GM19467 (cell line): ENCODE measurements at regions not wholly inside any gene's neighbourhood (a gene's known extent, or its start where the extent isn't known, plus 50 kb on each side); places are given as distances from the start of the nearest gene placed in this dataset.
"Not testable (repeated sequence)": the region's sequence is repeated elsewhere in the genome, so short reads cannot be mapped to it uniquely, and the experiment has no call there.

ENCODE experiments used
- ATAC-seq: cut with Tn5 transposase; IDR thresholded peaks from one replicate; pipeline ENCODE4 v1.9.1; 2021; ENCODE audit warnings: mild to moderate bottlenecking, moderate library complexity; ENCODE audit not compliant: unreplicated experiment

DNA sequence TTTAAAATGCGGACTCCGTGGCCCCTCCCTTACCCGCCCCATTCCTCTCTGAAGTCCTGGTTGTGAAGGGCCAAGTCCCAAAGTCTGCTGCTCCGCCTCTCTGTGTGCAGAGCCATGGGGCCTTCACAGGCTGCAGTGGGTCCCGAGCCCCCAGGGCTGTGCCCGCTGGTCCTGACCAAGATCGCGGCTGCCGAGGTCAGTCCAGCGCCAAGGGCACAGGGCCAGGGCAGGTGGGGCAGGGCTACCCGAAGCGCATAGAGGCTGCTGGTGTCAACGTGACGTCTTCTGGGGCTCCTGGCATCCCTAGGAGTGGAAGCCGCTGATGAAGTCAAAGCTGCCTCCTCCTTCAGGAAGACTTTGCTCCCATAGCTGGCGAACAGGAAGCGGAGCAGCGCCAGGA lies 858.8 kb downstream of the TUBA3C start:
- not testable (repeated sequence) for ATAC-seq

DNA sequence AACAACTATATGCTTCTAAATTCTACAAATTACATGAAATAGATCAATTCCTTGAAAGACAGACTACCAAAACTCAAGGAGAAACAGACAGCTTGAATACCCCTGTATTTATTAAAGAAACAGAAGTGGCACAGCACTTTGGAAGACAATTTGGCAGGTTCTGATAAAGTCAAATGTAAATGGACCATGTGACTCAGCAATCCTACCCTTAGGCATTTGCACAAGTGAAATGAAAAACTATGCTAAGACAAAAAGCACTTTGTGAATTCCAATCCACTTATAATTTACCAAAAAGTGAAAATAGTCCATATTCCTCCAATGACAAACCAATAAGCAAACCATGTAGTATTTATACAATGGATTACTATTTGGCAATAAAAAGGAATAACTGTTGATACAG lies 862.0 kb downstream of the TUBA3C start:
- ATAC-seq: not testable (repeated sequence)

DNA sequence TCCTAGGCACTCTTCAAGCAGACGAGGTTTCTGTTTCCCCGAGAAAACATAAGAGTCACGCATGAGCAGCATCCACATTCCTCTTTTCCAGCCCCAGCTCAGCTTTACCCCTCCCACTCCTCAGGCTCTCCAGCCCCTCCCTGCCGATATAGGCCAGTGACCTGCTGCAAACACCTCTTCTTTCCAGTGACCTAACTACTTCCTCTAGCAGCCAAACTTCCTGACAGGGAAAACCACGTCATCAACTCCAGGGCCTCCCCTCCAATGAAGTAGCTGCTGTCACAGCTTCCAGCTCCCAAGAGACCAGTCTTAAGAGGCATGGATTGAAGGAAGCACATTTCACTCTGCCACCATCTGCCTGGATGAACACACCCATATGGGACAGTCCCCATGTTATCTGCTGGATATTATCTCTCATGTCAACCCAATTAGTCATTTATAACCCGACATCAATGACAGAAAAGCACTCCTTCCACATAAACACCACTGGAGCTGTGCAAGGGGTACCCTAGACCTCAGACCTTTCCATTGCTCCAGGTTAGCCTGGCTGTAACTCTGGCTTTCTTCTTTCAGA lies 878.3 kb downstream of the TUBA3C start:
- ATAC-seq: not testable (repeated sequence)

DNA sequence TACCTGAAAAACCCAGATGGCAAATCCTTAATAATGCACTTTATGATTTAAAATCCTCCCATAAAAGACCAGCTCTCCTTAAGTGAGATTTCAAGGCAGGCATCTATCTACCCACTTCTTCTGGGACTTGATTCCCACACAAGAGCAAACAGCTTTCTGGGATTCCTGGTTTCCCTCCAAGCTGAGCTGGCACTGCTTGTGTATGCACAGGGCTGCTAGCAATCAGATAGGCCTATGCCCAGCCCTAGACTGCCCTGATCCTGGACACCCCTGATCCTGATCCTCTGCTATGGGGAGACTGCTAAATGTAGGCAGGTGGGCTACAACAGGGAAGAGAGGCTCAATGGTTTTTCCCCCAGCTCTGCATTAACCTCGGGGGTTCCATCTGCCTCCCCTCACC lies 880.7 kb downstream of the TUBA3C start:
- not testable (repeated sequence) for ATAC-seq

DNA sequence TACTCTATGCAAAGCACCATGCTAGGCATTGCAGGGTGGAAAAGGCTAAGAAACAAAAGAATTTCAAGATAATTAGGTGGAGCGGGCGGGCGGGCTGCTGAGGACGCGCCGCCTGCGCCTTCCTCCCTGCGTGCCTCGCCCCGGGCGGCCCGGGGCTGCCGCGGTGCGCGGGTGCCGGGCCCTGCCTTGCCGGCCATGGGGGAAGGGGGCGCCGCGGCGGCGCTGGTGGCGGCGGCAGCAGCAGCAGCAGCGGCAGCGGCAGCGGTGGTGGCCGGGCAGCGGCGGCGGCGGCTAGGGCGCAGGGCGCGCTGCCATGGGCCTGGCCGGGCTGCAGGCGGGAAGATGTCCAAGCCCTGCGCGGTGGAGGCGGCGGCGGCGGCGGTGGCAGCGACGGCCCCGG lies 884.3 kb downstream of the TUBA3C start:
- not testable (repeated sequence) for ATAC-seq

DNA sequence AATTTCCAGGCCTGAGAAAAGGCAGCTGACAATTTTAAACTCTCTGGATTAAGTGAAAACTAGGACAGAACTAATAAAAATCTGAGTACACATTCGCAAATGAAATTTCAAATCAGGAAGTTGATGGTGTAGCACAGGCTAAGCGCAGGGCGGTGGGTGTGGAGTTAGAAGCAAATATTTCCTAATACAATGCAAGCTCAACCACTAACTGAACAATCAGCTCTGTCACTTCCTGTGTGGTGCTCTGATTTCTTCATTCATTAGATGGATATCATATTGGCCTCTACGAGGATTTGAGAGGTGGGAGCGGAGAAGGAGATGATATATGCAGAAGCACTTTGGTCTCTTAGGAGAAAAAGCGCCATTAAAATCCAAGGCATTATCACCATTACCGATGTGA lies 885.0 kb downstream of the TUBA3C start:
- not testable (repeated sequence) for ATAC-seq

DNA sequence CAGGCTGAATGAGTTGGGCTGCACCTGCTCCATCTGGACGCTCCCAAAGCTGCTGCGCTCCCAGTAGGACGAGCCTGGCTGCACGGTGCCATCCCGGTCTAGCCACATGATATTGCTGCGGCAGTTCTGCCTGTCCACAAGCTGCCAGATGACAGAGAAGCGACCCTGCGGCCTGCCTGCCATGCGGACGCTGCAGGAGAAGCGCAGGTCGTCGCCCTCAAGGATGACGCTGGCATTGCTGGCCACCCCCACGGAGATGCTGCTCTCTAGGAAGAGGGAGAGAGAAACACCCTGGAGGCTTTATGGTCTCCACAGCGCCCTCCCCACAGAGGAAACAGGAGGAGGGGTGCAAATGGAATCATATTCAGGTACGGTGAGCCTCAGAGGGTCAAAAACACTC lies 887.3 kb downstream of the TUBA3C start:
- not testable (repeated sequence) for ATAC-seq

DNA sequence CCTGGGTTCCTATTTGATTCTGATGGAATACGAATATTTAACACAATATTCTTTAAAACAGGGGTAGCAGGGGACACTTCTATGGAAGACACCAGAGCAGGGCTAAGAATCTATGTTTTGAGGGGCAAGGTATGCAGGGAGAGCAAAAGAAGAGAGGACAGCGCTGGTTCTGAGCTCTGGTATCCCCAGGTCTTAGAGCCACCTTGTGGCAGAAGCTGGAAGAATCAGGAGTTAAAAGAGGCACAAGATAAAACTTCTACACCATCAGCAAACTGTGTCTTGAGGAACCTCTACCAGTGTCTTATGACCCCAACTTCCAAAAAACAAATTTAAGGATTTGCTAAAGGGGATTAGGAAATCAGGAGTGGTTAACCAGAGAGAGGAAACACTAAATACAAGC lies 894.8 kb downstream of the TUBA3C start:
- ATAC-seq: not testable (repeated sequence)

DNA sequence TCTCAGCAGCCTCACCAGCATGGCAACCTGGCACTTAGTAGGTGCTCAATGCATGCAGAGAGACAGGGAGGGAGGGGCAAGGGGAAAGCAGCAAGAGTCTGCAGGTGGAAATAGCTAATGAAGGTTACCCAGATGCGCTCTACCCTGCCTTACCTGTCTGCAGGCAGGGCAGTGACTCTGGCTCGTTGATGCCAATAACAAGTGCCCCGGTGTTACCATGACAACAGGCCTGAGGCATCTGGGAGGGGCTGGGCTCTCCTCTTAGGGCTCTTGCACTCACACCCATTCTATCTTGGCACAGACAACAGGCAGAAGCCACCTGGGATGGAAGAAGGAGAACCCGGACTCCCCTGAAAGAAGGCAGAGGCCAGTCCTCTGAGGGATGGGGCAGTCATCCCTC lies 896.0 kb downstream of the TUBA3C start:
- ATAC-seq: not testable (repeated sequence)

DNA sequence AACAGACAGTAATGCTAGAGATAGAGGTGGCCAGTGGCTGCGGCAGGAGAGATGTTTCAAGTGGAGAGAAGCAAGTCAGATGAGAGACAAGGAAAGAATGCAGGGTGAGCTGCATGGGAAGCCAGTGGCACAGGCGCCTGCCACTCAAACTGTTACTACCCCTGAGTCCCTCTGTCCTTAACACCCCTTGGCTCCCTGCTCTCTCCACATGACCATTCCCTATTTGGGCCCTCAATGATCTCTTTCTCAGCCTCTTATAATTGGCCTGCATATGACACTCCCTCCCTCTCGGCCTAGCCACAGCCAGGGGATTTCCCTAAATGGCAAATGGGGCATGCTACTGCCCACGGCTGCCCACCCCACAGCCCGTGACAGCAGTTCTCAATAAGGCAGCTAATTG lies 897.6 kb downstream of the TUBA3C start:
- not testable (repeated sequence) for ATAC-seq

DNA sequence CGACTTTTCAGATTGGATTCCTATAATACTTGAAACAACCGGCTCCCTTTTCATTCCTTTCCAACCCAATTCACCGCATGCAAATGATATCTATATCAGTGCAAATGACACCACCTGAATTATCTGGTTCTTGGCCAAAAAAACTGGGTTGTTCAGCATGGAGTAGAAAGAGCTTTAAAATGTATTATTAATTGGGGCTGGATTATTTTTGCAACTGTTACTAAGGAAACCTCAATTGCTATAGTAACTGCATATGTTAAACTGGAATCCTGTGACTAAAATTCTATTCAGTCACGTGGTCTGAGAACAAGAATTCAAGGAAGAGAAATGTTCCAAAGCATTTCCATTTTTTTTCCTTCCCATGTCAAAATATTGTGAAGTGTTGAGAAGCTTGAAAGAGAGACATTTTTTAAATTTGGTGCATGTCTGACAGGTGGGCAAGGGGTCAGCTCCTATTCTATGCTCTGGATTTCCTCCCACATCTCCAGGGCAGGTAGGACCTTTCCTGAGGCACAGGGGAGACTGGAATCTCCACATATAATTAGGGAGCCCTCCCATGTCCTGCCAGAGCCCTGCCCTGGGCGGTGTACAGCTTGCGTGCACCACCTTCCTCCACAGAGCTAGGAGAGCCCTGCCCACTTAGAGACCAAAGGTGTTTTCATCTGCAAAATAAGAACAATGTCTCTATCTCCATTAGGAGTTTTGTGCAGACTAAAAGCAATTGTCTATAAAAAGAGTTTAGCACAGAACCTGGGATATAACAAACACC lies 899.6 kb downstream of the TUBA3C start:
- ATAC-seq: not testable (repeated sequence)

DNA sequence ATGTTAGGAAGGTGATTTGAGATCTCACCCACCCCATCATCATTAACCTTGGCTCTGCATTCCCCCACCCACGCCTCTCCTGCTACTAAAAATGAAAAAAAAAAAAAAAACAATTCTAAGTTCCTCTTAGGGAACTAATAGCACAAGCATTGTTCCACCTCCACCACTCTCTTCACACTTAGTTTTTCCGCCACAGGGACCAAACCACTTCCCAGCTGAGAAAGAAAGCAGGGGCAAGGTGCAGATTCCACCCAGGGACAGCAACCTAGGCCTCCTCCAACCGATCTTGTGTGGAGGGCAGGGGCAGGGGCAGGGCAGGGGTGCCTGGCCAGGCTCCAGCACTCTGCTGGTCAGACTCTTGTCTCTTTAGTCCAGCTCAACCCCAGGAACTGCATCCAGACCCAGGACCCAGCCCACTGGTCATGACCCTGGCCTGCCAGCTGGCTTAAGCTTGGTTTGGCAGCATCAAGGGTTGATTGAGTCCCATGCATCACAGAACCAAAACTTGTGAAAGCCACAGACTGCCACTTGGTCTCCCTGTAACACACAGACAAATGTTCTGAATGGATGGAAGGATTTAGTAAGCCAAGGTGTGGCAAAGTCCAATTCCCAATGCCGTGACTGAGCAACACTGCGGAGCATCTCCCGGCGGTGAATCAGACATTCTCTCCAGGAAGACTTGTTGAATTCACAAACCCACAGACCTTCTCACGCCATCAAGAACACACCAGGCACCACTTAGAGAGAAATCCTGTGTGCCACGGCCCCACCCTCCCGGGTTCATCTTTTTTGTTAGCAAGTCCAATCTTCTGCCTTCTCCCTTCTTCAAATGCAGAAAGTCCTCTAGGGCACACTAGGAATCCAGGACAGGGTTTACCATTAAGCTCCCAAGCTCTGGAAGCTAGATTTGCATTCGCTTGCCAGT lies 900.5 kb downstream of the TUBA3C start:
- not testable (repeated sequence) for ATAC-seq

DNA sequence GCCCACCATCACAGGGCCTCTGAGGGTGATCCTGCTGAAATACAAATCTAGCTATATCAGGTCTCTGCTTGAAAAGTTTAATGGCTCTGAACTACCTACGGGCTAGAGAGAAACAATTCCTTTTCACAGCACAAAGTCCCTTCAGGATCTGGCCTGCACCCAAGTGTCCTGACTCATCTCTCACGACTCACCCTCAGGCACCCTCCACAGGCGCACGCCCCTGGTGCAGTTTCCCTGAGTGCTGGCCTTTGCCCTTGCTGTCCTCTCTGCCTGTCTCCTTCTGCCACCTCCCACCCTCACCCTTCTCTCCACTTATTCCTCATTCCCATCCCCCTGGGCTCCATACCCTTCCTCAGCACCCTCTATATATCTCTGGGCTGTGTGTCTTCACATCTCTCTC lies 901.7 kb downstream of the TUBA3C start:
- not testable (repeated sequence) for ATAC-seq

DNA sequence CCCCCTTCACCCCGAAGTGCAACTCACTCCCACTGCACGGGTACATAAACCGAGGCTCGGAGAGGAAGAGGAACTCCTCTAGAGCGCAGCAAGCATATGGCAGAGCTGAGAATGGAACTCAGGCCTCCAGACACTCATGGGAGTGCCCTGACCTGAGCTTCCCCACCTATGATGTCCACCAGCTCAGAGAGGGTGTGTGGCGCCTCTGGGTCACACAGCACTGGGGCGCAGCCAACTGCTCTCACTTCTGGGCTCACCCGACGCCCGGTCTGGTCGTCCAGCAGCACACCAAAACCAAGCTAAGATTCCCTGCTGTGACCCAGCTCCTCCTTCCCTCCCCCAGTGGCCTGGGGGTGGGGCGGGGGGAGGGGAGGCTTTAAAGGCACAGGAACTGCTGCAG lies 904.3 kb downstream of the TUBA3C start:
- not testable (repeated sequence) for ATAC-seq

DNA sequence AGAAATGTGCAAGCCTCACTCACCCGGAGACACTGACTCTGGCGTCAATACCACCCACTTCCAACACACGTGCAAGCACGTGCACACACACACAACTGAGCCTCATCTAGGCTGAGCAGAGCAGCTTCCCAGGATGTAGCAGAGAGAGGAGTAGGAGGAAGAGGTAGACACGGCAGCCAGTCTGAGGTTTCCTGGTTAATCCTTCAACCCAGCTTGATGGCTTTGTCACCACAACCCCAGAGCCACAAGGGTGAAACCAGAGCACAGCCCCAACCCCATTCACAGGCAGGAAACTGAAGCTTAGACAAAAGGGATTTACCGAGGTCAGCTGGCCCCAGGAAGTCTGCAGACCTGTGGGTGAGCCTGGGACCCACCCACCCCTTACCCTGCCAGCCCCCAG lies 905.3 kb downstream of the TUBA3C start:
- not testable (repeated sequence) for ATAC-seq

DNA sequence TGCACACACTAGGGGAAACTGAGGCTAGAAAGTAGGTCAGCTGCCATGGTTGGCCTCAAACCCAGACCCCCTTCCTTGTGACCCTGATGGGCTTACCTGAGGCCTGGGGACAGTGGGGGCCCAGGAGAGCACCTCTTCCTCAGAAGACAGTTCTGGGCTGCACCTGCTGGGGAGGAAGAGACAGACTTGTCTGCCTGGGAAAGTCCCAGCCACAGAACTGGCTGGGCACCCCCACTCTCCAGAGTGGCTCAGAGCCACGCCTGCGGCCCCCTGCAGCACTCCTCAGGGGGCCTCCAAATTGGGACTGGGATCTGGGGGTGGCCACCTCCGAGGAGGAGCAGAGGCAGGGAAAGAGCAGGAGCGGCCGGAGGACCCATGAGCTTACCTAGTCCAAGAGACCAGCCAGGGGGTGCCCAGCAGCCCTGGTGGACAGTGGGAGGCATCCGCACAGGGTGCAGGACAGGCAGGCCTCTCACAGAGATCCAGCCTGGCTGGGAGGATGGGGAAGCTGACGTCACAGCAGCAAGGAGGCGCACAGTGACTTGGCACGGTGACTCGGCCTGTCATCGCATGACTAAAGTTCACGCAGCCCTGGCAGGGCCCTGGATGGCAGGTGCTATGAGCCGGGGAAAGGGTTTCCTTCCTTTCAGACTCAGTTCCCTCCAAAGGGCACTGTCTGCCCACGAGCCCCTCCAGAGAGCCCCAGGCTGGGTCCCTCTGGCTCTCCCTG lies 907.7 kb downstream of the TUBA3C start:
- not testable (repeated sequence) for ATAC-seq

DNA sequence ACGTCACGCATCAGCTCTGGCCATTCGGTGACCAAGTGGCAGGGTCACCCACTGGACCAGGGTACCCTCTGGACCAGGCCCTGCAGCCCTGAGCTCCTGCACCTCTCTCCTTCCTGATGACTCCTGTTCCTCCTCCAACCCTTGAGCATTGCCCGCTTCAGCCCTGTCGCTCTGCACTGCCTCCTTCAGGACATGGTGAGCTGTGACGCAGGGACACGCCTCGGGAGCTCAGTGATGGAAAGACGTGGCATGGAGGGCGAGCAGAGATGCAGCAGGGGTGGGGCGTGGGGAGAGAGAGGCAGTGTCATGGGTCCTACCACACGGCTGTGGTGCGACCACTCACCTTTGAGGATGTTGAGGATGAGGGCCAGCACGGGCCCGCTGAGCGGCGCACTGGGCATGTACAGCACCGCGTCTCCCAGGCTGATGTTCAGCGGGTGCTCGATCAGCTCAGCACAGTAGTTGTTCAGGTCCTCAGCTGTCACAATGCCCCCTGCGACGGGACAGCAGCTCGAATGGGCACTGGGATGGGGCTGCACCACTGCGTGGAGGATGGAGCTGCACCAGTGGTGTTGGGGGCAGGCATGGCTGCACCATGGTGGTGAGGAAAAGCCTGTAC lies 922.7 kb downstream of the TUBA3C start:
- ATAC-seq: not testable (repeated sequence)

DNA sequence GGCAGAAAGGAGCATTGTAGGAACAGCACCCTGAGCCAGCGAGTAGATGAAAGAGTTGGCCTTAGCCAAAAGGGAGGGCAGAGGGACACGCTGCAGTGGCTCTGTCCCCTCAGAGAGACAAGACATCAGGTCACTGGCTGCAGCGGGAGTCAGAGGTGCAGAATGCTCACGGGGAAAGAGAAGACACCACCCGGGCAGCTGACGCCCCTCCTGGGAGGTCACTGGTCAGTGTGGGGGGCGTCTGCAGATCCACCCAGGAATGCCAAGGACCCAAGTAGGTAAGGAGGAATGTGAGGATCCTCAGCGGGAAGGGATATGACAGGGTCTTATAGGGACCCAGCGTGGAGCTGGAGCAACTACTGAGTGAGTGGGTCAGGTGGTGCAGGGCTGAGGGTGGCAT lies 923.9 kb downstream of the TUBA3C start:
- not testable (repeated sequence) for ATAC-seq

DNA sequence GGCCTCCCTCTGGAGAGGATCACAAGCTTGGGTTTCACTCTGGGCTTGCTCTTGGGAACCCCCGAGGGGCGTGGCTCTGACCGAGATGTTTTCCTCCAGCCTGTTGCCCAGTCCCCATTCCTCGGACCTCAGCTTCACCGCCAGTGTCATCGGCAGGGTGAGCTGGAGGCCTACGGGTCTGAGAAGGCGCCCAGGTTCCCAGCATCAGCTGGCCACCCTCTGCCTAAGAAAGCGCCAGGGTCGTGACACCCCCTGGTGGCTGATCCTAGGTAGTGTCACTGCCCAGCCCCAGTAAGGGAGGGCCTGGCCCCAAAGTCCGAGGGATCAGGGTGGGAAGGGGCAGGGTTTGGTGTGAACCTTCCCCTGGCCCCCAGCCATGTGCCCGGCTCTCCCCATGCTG lies 928.8 kb downstream of the TUBA3C start:
- not testable (repeated sequence) for ATAC-seq

DNA sequence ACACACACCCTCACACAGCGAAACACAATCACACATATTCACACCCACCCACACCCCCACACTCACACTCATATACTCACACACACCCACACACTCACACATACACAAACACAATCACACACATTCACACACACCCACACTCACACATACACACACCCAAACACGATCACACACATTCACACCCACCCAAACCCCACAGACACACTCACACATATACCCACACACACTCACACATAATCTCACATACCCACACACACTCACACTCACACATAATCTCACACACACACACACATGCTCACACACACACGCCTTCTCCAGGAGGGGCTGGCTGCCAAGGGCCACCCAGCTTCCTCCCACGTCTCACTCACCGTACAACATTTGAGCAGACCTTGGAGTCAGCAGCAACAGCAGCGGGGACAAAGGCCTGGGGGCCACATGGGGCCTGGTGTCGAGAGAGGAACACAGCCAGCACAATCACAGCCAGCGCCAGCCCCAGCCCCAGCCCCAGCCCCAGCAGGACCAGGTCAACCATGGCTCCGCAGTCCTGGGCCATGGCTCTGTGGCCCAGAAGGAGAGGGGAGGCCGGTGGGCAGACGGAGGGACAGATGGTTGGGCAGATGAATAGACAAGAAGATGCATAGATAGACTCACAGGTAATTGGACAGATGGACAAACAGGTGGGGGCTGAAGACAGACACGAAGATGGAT lies 932.9 kb downstream of the TUBA3C start:
- ATAC-seq: not testable (repeated sequence)
